ENCODE measurements at regions not wholly inside any gene's neighbourhood (a gene's known extent, or its start where the extent isn't known, plus 50 kb on each side); places are given as distances from the start of the nearest gene placed in this dataset.

DNA sequence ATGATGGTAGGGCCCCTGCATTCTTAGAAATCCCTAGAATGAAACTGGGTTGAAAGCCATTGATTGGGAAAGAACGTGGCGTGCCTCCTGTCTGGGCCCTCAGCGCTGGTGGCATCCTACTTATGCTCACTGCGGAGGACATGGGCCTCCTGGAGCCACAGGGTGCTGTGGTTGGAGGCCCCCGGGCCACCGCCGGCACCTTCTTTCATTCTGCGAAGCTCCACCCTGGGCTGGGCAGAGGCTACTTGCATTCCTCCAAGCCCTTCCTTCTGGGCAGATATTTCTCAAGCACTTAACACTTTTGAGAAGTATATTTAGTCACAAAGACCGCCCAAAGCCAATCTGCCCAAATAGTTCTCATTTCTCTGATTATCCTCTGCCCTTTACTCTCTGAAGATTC lies 311.9 kb downstream of the MYCN start:
- H3K9me3 ChIP-seq (ENCODE audit: control insufficient read depth, insufficient read depth, low read depth, low read length): no peaks in the 10 kb centered on the region
- H3K4me3 ChIP-seq (ENCODE audit: low read depth, low read length): no peak overlapping the region
- TF ChIP-seq ZNF560 (tag by site-specific recombination; IDR thresholded peaks at IDR 0.05; ENCODE audit: borderline replicate concordance): no peak
- TF ChIP-seq MZF1 (tag by site-specific recombination; IDR thresholded peaks at IDR 0.05; ENCODE audit: borderline replicate concordance): no peak
- H3K36me3 ChIP-seq (ENCODE audit: control insufficient read depth in 2 of 2, insufficient read depth in 1 of 2, low read length in 2 of 2): no peaks in the 10 kb centered on the region
- CTCF ChIA-PET: interaction anchor here (2.6 kb wide), 1 partner anchor 312 kb away, joined by 8 read pairs; the partner anchor contains the start of gene MYCN
- H3K27ac ChIP-seq (ENCODE audit: extremely low read depth, low read depth, low read length): no peak overlapping the region
- POLR2A ChIA-PET: no interaction called here
- no peaks in the 10 kb centered on the region for H3K4me1 ChIP-seq (ENCODE audit: control insufficient read depth, insufficient read depth, low read length)

DNA sequence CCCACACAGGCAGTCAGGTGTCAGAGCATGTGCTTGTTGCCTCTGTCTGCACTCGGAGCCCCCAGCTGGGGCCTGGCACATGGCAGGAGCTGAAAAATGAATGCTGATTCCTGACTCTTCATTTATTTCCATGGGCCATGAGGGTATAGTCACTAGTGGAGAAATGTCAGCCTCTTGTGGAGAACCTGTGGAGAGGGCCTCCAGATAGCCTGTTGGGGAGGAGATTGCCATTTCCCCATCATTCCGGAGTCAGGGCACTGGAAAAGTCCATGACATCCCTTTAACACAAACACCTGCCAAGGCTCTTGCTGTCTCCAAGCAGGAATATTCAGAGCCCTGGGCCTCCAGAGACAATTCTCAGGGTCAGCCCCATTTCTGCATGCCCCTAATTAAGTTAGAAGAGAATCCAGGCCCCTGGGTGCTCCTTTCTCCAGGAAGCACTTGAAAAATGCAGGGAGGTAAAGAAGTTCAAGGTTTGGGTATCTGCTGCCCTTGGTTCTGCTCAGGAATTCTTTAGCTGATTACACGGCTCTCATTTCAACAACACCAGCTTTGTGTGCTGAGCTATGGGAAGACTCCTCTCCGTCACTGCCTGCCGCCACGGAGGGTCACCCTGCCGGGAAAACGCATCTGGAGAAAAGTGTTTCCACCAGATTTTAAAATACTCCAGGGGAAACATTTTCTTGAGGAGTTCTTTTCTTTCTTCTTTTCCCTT lies 311.3 kb downstream of the MYCN start:
- POLR2A ChIA-PET: no interaction called here
- Histone ChIP-seq H3K36me3 (ENCODE audit: control insufficient read depth in 2 of 2, insufficient read depth in 1 of 2, low read length in 2 of 2) (no peaks in the 10 kb centered on the region), H3K9me3 (ENCODE audit: control insufficient read depth, insufficient read depth, low read depth, low read length) (no peaks in the 10 kb centered on the region), H3K27ac (ENCODE audit: extremely low read depth, low read depth, low read length) (no peak overlapping the region), H3K4me1 (ENCODE audit: control insufficient read depth, insufficient read depth, low read length) (no peaks in the 10 kb centered on the region), H3K4me3 (ENCODE audit: low read depth, low read length) (no peak overlapping the region)
- CTCF ChIA-PET: interaction anchor here (0.8 to 2.6 kb wide), 2 partner anchors 30 to 311 kb away, joined by 5 to 8 read pairs; partner anchors contain the start of gene MYCN
- TF ChIP-seq ZNF571 (tag by site-specific recombination; IDR thresholded peaks at IDR 0.05) (no peak), ZBTB7A (tag by site-specific recombination; IDR thresholded peaks at IDR 0.05; ENCODE audit: low read depth) (no peak), ZNF48 (tag by site-specific recombination; IDR thresholded peaks at IDR 0.05) (no peak), ZNF174 (tag by site-specific recombination; IDR thresholded peaks at IDR 0.05) (no peak), ZNF391 (tag by site-specific recombination; IDR thresholded peaks at IDR 0.05; ENCODE audit: borderline replicate concordance, low read depth) (no peak), SP3 (tag by site-specific recombination; IDR thresholded peaks at IDR 0.05) (no peak), ZEB2 (tag by site-specific recombination; IDR thresholded peaks at IDR 0.05) (no peak), ZNF549 (tag by site-specific recombination; IDR thresholded peaks at IDR 0.05) (no peak), ZNF670 (tag by site-specific recombination; IDR thresholded peaks at IDR 0.05; ENCODE audit: low read depth) (no peak), ZNF2 (tag by site-specific recombination; IDR thresholded peaks at IDR 0.05) (no peak), ZNF510 (tag by site-specific recombination; IDR thresholded peaks at IDR 0.05; ENCODE audit: insufficient replicate concordance) (no peak), ZNF658 (tag by site-specific recombination; IDR thresholded peaks at IDR 0.05) (no peak), MZF1 (tag by site-specific recombination; IDR thresholded peaks at IDR 0.05; ENCODE audit: borderline replicate concordance) (no peak)
- TF ChIP-seq, protein P1, sequence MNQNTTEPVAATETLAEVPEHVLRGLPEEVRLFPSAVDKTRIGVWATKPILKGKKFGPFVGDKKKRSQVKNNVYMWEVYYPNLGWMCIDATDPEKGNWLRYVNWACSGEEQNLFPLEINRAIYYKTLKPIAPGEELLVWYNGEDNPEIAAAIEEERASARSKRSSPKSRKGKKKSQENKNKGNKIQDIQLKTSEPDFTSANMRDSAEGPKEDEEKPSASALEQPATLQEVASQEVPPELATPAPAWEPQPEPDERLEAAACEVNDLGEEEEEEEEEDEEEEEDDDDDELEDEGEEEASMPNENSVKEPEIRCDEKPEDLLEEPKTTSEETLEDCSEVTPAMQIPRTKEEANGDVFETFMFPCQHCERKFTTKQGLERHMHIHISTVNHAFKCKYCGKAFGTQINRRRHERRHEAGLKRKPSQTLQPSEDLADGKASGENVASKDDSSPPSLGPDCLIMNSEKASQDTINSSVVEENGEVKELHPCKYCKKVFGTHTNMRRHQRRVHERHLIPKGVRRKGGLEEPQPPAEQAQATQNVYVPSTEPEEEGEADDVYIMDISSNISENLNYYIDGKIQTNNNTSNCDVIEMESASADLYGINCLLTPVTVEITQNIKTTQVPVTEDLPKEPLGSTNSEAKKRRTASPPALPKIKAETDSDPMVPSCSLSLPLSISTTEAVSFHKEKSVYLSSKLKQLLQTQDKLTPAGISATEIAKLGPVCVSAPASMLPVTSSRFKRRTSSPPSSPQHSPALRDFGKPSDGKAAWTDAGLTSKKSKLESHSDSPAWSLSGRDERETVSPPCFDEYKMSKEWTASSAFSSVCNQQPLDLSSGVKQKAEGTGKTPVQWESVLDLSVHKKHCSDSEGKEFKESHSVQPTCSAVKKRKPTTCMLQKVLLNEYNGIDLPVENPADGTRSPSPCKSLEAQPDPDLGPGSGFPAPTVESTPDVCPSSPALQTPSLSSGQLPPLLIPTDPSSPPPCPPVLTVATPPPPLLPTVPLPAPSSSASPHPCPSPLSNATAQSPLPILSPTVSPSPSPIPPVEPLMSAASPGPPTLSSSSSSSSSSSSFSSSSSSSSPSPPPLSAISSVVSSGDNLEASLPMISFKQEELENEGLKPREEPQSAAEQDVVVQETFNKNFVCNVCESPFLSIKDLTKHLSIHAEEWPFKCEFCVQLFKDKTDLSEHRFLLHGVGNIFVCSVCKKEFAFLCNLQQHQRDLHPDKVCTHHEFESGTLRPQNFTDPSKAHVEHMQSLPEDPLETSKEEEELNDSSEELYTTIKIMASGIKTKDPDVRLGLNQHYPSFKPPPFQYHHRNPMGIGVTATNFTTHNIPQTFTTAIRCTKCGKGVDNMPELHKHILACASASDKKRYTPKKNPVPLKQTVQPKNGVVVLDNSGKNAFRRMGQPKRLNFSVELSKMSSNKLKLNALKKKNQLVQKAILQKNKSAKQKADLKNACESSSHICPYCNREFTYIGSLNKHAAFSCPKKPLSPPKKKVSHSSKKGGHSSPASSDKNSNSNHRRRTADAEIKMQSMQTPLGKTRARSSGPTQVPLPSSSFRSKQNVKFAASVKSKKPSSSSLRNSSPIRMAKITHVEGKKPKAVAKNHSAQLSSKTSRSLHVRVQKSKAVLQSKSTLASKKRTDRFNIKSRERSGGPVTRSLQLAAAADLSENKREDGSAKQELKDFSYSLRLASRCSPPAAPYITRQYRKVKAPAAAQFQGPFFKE (tag by site-specific recombination; IDR thresholded peaks at IDR 0.05; ENCODE audit: borderline replicate concordance): no peak
- TF ChIP-seq, protein P2, sequence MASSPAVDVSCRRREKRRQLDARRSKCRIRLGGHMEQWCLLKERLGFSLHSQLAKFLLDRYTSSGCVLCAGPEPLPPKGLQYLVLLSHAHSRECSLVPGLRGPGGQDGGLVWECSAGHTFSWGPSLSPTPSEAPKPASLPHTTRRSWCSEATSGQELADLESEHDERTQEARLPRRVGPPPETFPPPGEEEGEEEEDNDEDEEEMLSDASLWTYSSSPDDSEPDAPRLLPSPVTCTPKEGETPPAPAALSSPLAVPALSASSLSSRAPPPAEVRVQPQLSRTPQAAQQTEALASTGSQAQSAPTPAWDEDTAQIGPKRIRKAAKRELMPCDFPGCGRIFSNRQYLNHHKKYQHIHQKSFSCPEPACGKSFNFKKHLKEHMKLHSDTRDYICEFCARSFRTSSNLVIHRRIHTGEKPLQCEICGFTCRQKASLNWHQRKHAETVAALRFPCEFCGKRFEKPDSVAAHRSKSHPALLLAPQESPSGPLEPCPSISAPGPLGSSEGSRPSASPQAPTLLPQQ (tag by site-specific recombination; IDR thresholded peaks at IDR 0.05): no peak
- TF ChIP-seq, protein P3, sequence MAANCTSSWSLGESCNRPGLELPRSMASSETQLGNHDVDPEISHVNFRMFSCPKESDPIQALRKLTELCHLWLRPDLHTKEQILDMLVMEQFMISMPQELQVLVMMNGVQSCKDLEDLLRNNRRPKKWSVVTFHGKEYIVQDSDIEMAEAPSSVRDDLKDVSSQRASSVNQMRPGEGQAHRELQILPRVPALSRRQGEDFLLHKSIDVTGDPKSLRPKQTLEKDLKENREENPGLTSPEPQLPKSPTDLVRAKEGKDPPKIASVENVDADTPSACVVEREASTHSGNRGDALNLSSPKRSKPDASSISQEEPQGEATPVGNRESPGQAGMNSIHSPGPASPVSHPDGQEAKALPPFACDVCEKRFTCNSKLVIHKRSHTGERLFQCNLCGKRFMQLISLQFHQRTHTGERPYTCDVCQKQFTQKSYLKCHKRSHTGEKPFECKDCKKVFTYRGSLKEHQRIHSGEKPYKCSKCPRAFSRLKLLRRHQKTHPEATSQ (tag by site-specific recombination; IDR thresholded peaks at IDR 0.05): no peak
- TF ChIP-seq, protein P4, sequence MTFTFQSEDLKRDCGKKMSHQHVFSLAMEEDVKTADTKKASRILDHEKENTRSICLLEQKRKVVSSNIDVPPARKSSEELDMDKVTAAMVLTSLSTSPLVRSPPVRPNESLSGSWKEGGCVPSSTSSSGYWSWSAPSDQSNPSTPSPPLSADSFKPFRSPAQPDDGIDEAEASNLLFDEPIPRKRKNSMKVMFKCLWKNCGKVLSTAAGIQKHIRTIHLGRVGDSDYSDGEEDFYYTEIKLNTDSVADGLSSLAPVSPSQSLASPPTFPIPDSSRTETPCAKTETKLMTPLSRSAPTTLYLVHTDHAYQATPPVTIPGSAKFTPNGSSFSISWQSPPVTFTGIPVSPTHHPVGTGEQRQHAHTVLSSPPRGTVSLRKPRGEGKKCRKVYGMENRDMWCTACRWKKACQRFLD (tag by site-specific recombination; IDR thresholded peaks at IDR 0.05): no peak
